NCI-H524 (cell line): ENCODE measurements at regions not wholly inside any gene's neighbourhood (a gene's known extent, or its start where the extent isn't known, plus 50 kb on each side); places are given as distances from the start of the nearest gene placed in this dataset.
"Not testable (repeated sequence)": the region's sequence is repeated elsewhere in the genome, so short reads cannot be mapped to it uniquely, and the experiment has no call there.

ENCODE experiments used
- DNase-seq, 2 experiments: peaks; one replicate each; lab custom pipeline; 2025; lab: John Stamatoyannopoulos, UW

DNA sequence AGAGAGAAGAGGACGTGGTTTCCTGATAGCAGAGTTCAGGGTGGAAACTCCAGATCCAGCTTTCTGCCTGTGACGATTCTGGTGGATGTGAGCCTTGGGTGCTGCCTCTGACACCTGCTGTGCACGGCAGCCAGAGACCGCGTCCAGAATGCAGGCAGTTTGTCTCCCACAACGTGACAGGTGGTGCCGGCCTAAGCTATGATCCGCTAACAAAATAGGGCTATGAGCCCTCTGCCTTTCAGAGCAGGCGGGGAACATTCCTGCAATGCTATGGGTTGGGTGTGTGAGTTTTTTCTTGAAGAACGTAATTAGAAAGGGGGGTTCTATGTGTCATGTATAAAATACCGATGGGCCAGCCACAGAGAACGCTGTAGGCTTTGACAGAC, 297.3 kb upstream of the PRKCQ start:
- DNase-seq: peak; percentile 50 to 78

DNA sequence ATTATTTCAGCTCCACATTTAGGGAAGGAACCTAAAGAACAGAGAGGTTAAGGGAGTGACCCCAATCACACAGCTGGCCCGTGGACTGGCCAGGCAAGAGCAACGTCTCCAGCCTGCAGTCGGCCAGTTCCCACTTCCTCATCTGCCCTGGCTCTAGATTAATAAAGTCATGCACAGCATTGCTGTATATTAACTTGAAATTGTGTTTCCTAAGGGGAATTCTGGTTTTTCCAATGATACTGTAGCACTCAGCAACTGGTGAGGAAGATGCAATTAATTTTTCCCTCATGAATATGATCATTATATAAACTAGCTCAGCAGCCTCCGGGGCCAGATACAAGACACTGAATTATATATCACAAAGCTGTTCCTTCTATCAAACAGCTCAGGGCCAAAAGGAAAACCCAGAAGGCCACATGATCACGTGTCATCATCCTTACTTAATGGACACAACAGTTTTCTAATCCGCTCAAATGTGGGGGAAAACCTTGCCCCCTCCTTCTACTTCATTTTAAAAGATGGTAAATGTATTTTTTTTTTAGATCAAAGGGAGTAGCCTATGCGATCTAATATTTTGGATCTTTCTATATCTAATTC, 295.3 kb upstream of the PRKCQ start:
- peak in 1 of 2 experiments; percentile 63 for DNase-seq

- DNase-seq: no peak
Measured at GRCh38 chr10:6871128-6871527, 291.1 kb upstream of the PRKCQ start.

DNA sequence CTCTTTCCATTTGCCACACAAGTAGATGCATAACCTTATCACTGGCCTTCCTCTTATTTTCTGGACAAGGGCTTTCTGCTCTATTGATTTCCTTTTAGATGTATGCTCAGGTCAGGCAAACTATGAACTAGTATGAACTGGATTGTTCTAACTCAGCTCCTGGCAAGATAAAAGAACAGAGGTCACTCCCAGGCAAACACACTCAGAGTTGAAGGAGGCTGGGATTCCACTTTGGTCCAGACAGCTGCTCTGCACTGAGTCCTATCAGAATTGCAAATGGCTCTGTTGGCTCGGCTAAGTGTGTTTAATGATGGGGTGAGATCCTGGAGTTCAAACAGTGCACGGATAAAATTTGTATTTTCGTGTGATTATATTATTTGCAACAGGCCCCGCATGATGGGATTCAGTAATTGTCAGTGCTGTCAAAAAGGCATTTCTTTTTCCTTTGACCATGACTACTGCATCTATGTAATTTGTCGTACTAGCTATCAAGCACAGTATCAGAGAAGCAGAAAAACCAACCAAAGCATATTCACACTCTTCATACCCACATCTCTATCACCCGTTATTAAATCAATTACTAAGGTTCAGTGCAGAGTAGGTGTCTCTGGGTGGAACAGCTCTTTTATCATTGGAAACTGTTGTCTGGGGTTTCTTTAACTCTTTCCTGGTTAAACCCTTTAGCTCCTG, 288.1 kb upstream of the PRKCQ start:
- DNase-seq: peak in 1 of 2 experiments; percentile 14

DNA sequence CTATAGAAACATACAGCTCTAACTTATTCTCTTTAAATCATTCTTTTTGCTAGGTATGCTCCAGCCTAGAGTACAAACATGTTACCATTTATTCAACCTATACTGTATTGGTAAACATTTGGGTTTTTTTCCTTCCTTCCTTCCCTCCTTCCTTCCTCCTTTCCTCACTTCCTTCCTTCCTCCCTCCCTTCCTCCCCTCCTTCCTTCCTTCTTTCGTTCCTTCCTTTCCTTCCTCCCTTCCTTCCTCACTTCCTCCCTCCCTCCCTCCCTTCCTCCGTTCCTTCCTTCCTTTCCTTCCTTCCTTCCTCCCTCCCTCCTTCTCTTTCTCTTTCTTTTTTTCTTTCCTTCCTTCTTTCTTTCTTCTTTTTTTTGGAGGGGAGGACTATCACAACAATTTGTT, 286.7 kb upstream of the PRKCQ start:
- no peak for DNase-seq

GRCh38 chr10:6864142-6864541, 284.1 kb upstream of the PRKCQ start:
- no peak for DNase-seq

DNA sequence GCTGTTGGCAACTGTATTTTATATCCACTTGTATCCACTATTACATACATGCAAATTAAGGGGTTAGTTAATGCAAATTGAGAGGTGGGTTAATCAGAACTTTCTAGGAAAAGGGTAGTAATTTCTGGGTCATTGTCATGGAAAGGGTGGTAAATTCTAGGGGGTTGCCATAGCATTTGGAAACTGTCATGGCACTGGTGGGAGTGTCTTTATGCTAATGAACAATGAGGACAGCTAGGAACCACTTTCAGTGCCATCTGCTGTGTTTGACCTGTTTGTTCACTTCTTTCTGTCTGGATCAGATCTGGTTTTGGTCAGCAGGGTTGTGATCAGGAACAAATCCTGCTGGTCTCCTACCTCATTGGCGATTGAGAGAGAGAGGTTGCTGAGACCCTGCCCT, 283.3 kb upstream of the PRKCQ start:
- peak in 1 of 2 experiments; percentile 0 for DNase-seq

DNA sequence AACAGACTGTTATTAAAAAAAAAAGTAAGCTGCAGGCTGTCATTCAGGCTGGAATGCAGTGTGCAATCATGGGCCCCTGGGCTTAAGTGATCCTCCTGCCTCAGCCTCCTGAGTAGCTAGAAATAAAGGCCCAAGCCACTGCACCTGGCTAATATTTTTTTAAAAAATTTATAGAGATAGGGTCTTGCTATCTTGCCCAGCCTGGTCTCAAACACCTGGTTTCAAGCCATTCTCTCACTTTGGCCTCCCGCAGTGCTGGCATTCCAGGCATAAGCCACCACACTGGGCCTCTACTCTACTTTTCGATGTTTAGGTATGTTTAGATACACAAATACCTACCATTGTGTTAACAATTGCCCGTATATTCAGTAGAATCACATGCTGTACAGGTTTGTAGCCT, 270.4 kb upstream of the PRKCQ start:
- DNase-seq: no peak

DNA sequence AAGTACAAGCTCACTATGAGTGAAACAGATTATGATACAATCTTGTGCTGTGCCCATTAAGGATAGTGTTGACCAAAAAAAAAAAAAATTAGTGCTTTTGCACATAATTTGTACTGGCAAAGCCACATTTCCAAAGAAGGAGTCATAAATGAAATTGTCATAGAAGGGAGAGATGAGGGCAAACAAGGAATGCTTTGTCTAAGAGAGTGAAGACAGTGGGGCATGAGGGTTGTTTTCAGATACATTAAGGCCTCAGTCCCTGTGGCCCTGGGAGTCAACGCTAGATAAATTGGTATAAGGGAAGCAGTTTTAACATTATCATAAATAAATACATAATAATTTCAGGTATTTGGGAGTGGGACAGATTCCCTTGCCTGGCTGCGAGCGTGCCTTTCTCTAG, 267.5 kb upstream of the PRKCQ start:
- DNase-seq: no peak

DNA sequence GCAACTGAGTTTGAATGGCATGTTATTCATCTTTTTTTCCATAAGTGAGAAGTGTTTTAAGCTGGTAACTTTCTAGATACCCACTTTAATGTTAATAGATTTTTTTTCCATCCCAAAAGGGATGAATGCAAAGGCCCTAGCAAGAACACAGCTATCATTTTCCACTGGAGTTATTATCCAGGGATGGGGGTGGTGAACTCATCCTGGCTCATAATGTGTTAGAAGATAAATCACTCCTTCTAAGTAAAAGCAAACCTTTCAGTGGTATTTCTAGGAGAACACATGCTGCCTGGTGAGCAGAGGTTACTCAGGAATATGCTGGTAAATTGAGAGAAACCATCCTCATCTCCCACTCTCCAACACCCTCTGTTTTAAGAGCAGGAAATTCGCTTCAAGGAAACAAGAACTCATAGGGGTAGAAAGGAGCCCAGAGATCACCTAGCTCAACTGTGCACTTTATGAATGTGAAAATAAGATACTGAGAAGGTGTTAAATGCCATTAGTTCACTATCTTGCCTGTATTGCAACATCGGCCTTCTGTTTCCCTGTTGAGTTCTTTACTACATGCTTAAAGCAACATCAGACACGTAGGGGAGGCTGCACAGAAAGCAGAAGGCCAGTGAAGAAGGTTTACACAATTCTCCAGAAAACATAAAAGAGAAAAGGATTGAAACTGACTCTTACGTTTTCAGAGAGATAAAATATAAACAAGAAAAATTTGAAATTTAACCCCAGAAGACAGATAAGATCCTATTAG, 264.0 kb upstream of the PRKCQ start:
- DNase-seq: no peak

- no peak for DNase-seq
Measured at GRCh38 chr10:6843481-6843881, 263.4 kb upstream of the PRKCQ start.

DNA sequence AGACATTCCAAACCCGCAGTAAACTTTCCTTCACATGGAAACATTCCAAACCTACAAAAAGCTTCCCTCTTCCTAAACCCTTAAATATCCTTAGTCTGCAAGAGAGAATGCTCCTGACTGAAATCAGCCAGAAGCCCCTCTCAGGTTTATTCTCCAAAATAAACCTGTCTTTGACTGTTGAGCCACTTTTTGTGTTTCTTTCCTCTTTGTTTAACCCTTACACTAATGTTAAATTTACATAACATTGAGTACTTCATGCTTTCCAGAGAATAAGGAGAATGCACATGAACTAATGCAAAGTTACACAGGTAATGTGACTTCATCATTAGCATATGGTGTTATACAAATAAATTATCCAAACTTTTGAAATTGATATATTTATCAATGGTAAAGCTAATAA, 262.6 kb upstream of the PRKCQ start:
- DNase-seq: no peak

- peak in 1 of 2 experiments; percentile 15 for DNase-seq
Measured at GRCh38 chr10:6841761-6842160, 261.7 kb upstream of the PRKCQ start.

DNA sequence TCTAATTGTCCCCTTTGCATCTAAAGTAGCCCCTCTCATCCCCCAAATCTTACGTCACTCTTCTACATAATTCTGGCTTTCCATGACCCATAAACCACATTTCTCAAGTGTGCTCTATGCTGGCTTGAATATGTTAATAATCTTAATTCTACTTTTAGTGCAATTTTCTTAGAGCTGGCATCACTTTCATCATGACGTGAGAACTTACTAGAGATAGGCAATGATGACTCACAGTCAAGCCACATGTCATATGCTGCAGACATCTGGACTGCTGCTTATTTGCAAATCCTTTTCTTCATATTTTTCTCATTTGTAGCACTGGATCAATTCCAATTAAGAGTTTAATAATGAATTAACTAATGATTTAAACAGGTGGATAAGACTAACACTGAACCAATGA, 260.7 kb upstream of the PRKCQ start:
- peak; percentile 2 to 60 for DNase-seq

DNA sequence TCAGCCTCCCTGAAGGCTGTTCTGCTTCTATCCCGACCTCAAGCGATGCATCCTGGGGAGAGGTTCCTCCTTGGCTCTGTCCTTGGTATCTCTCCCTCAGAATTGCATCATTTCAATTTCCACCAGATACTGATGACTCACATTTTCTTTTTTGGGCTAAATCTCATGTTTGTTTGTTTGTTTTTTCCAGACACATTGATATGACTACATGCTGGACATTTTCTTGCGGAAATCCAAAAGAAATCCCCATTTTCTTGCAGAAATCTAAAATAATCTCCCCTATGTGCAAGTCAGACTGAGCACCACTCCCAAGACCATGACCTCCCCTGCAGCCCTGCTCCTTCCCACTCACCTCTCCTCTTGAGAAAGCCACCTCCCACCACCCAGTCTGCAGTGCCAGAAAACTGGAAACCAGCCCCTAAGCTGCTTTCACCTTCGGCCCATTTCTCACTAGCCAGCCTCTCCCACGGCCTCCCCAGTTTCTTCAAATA, 260.2 kb upstream of the PRKCQ start:
- DNase-seq: no peak

DNA sequence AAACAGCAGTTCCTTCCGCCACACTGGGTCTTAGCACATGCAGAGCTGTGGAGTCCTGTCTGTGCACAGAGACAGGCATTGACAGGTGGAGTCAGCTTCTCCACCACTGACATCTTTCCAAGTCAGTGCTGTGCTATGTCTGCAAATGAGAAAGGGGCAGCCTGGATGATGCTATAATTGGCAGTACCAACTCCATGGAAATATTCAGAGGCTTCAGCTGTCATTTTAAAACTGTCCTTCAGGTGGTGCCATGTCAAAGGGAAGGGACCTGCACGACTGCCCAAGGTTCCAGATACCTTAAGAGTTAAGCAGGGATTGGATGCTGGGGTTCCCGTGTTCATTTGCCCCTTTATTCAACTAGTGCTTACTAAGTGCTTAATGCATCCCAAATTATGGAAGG, 258.0 kb upstream of the PRKCQ start:
- DNase-seq: peak; percentile 3 to 34

DNA sequence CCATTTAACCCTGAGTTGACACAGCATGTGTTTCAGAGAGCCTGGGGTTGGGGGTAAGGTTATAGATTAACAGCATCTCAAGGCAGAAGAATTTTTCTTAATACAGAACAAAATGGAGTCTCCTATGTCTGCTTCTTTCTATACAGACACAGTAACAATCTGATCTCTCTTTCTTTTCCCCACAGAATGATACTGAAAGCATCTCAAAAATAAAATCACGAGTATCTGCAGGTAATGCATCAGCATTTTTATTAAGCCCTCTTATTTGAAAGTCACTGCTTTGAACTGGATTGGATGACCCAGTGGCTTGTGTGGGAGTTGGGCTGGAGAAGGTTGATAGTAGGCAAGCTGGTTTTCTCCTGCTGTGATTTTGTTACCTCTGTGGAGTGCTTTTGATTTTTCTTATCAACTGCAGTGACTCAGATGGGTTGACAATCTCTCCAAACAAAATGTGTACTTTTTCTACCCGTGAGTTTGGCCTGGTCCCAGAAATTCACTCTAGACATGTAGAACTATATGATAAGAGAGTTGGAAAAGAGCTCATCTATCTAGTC, 253.5 kb upstream of the PRKCQ start:
- peak in 1 of 2 experiments; percentile 40 for DNase-seq

DNA sequence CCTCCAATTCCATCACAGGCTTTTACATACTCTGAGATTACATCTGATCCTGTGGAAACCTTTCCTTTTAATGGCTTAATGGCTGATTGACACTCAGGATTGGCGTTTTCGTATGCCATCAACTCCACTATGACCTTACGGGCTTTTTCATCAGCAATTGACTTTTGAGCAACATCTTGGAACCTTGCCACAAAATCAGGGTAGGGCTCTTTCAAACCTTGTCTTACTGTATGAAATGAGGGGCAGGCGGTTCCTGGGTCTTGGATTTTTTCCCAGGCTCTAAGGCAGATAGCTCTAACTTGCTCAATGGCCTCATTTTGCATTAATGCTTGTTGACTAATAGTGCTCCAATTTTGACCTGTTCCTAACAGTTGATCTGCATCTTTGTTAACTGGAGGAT, 250.9 kb upstream of the PRKCQ start:
- not testable (repeated sequence) for DNase-seq

DNA sequence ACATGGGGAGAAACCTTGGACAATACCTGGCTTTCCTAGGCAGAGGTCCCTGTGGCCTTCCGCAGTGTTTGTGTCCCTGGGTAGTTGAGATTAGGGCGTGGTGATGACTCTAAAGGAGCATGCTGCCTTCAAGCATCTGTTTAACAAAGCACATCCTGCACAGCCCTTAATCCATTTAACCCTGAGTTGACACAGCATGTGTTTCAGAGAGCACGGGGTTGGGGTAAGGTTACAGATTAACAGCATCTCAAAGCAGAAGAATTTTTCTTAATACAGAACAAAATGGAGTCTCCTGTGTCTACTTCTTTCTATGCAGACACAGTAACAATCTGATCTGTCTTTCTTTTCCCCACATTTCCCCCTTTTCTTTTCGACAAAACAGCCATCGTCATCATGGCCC, 244.7 kb upstream of the PRKCQ start:
- DNase-seq: peak; percentile 1 to 64

GRCh38 chr10:6823770-6824169, 243.7 kb upstream of the PRKCQ start:
- DNase-seq: no peak

- DNase-seq: no peak
Measured at GRCh38 chr10:6819301-6819700, 239.2 kb upstream of the PRKCQ start.

DNA sequence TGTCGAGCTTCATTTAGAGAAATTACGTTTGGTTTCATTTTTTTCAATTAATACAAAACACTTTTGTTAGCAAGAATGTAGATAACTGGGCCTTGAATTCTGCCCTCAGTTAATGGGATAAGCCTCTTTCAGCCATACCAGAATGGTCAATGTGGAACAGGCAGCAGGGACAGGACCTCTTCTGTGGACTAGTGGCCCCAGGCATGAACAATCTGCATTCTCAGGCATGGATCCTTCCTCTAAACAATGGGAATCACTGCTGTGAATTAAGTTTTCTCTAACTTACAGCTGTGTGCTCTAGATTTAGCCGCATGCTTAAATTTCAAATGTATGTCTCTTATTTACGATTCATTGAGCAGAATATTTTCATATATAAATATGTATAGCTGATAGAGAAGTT, 237.7 kb upstream of the PRKCQ start:
- no peak for DNase-seq

GRCh38 chr10:6815346-6815745, 235.3 kb upstream of the PRKCQ start:
- DNase-seq: no peak
